Upper lobe of left lung (tissue), 6 donors: ENCODE measurements at regions not wholly inside any gene's neighbourhood (a gene's known extent, or its start where the extent isn't known, plus 50 kb on each side); places are given as distances from the start of the nearest gene placed in this dataset.

Experiments used
- ATAC-seq, 2 donors: fragments of 200-7000 bp; cut with Tn5 transposase; one replicate each; pipeline ENCODE4 v1.9.1; 2022; ENCODE audit warnings: mild to moderate bottlenecking in 2 of 2, moderate library complexity in 2 of 2; ENCODE audit not compliant: low FRiP score in 2 of 2
- DNase-seq, 2 donors: peaks; one replicate each; pipeline ENCODE4 v3.0.0-alpha.2; 2019 to 2020
- H3K27ac ChIP-seq, 4 donors: fragments of 200-600 bp; sonication (generic); one replicate each; pipeline ENCODE4 v1.5.1; 2016 to 2019
- H3K27me3 ChIP-seq, 4 donors: fragments of 200-600 bp; sonication (generic); one replicate each; pipeline ENCODE4 v1.5.1; 2017 to 2019
- H3K36me3 ChIP-seq, 4 donors: fragments of 200-600 bp; sonication (generic); one replicate each; pipeline ENCODE4 v1.5.1; 2016 to 2019
- H3K4me1 ChIP-seq, 4 donors: fragments of 200-600 bp; sonication (generic); one replicate each; pipeline ENCODE4 v1.5.1; 2018 to 2019
- H3K4me3 ChIP-seq, 4 donors: fragments of 200-600 bp; sonication (generic); one replicate each; pipeline ENCODE4 v1.5.1; 2017 to 2019; ENCODE audit warnings: mild to moderate bottlenecking in 2 of 4, moderate library complexity in 1 of 4
- H3K9me3 ChIP-seq, 4 donors: fragments of 200-600 bp; sonication (generic); one replicate each; pipeline ENCODE4 v1.5.1; 2018 to 2019
- EP300 ChIP-seq, 4 donors: sonication (generic); formaldehyde crosslinking; IDR thresholded peaks; one replicate each; pipeline ENCODE4 v1.5.1; 2017; ENCODE audit warnings: antibody characterized with exemption in 4 of 4, control low read depth in 2 of 4
- POLR2A ChIP-seq, 4 donors: fragments of 450-650 bp; IDR thresholded peaks; one replicate each; pipeline ENCODE4 v1.5.1; 2016 to 2017; ENCODE audit warnings: antibody characterized with exemption in 4 of 4, mild to moderate bottlenecking in 2 of 4
- POLR2AphosphoS5 ChIP-seq, 2 donors: sonication (generic); formaldehyde crosslinking; IDR thresholded peaks; one replicate each; pipeline ENCODE4 v1.5.1; 2017; ENCODE audit warnings: antibody characterized with exemption in 2 of 2
- WGBS, 2 donors: methylation state at CpG; one replicate each; pipeline ENCODE4 v1.1.5; 2017 to 2018; 5-methylcytosine and 5-hydroxymethylcytosine counted together
- TF ChIP-seq, protein P1 (sequence below), 6 experiments: fragments of 450-650 bp in 4 of 6; fragments of 200-600 bp in 2 of 6; sonication (generic) in 2 of 6; IDR thresholded peaks; one replicate each; pipeline ENCODE4 v1.5.1; 2016 to 2019; ENCODE audit warnings: antibody characterized with exemption in 6 of 6
- donor health status: DM: no; HTN: no; CAD: no; lungs with moderate emphysema.
- donor health status: DM: no; HTN: yes; CAD: no; lungs with severe emphysema.

DNA sequence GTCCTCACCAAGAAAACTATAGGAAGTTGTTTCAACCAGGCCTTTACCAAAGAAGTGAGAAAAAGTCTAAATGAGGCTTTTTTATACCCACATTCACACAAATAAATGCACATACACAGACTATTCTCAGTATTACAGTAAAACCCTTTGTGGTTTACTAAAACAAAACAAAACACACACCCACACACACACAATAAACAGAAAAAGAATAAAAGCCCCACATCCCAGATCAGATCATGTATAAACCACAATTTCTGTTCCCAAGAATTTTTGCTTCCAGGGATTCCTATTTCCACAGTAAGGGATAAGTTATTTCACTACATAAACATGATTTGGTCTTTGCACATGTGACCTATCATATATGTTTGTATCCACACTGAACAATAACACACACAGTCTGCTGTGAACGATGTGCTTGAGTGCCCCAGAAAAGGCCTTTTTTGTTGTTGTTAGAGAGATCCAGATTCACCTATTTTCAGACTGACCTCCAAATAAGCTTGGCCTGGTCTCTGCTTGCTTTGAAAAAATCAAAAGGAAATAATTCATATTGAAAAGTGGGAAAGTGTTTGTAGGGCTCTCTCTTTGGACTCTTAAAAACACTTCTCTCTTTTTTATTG is 283.4 kb upstream of the ATP11B start:
- Histone ChIP-seq H3K36me3 (no peaks in the 10 kb centered on the region), H3K27me3 (no peaks in the 10 kb centered on the region), H3K9me3 (no peaks in the 10 kb centered on the region), H3K4me1 (no peaks in the 10 kb centered on the region), H3K27ac (no peak overlapping the region), H3K4me3 (no peak overlapping the region)
- TF ChIP-seq POLR2A (IDR thresholded peaks at IDR 0.05): no peak
- TF ChIP-seq, protein P1, sequence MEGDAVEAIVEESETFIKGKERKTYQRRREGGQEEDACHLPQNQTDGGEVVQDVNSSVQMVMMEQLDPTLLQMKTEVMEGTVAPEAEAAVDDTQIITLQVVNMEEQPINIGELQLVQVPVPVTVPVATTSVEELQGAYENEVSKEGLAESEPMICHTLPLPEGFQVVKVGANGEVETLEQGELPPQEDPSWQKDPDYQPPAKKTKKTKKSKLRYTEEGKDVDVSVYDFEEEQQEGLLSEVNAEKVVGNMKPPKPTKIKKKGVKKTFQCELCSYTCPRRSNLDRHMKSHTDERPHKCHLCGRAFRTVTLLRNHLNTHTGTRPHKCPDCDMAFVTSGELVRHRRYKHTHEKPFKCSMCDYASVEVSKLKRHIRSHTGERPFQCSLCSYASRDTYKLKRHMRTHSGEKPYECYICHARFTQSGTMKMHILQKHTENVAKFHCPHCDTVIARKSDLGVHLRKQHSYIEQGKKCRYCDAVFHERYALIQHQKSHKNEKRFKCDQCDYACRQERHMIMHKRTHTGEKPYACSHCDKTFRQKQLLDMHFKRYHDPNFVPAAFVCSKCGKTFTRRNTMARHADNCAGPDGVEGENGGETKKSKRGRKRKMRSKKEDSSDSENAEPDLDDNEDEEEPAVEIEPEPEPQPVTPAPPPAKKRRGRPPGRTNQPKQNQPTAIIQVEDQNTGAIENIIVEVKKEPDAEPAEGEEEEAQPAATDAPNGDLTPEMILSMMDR (IDR thresholded peaks at IDR 0.05): no peak
- no peak for TF ChIP-seq EP300 (IDR thresholded peaks at IDR 0.05)
- TF ChIP-seq POLR2AphosphoS5 (IDR thresholded peaks at IDR 0.05): no peak
- whole genome bisulfite sequencing, 2 donors: 55 to 77% methylated on average over 1 of the region's 1 CpG
- DNase-seq (no peak), ATAC-seq (no peak)

DNA sequence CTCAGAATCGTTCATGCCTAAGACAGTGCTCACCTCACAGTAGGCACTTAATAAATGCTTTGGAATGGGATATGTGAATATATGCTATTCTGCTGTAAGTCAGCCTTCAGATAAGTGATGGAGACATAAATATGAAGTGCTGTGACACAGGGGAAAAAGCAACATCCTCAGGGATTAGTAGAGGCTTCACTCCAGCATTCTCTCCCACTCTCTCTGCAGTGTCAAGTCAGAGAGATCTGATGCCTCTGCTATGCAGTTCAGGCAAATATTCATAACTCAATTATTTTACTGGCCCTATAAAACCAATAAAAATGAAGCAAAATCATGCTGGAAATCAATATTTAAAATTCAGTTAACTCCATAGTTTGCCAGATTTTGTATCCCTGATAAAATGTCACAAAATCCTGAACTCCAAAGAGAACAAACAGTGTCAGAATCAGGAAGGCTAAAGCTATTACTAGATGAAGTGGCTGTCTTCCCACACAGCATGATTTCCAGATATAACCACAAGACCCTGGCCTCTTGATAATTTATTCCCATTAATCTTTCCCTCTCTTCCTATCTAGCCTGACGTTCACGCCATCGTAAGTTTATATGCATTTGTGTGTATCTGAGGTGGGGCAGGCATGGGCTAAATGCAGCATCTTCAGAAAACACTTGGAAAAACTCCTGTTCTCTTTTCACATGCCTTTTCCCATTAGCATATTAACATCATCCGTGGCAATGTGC is 278.9 kb upstream of the ATP11B start:
- Histone ChIP-seq H3K4me1 (no peaks in the 10 kb centered on the region), H3K9me3 (no peaks in the 10 kb centered on the region), H3K27ac (no peak overlapping the region), H3K36me3 (no peaks in the 10 kb centered on the region), H3K27me3 (no peaks in the 10 kb centered on the region), H3K4me3 (no peak overlapping the region)
- WGBS, 2 donors: 78 to 81% methylated on average over 5 of the region's 5 CpGs
- no peak for DNase-seq
- TF ChIP-seq, protein P1 (IDR thresholded peaks at IDR 0.05): no peak
- no peak for ATAC-seq

DNA sequence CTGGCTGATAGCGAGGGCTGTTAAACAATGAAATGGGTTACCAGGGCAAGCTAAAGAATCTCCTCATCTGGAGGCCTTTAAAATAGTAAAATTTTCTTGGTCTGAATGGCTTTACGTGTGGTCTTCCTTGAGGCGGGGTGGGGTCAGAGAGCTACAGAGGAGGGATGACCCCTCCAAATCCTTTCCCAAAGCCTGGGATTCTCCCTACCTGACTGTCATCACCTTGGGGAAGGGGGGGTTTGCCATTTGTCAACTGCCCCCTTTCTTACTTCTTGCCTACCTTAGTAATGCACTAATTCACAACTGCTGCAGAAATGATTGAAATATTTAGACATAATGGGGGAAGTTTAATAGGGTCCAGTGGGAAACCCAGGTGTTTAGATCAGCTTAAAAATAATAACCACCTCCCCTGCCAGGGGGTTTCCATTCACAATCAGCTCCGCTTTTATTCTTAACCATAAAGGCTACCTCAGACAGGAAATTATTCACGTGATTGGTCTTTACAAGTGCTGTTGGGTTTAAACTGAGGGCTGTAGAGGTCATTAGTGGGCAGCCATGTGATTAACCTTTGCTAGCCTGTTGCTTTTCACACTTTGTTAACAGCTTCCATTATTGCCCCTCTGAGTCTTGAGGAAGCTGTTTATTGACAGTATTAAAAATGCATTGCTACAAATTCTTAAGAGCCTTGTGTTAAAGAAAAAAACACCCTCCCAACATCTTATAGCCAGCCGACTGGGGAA is 276.5 kb upstream of the ATP11B start:
- TF ChIP-seq, protein P1 (IDR thresholded peaks at IDR 0.05): no peak
- TF ChIP-seq EP300 (IDR thresholded peaks at IDR 0.05): no peak
- TF ChIP-seq POLR2AphosphoS5 (IDR thresholded peaks at IDR 0.05): no peak
- no peak for TF ChIP-seq POLR2A (IDR thresholded peaks at IDR 0.05)
- no peak overlapping the region for H3K4me3 ChIP-seq
- H3K36me3 ChIP-seq: no peaks in the 10 kb centered on the region
- H3K9me3 ChIP-seq: no peaks in the 10 kb centered on the region
- no peaks in the 10 kb centered on the region for H3K27me3 ChIP-seq
- no peak overlapping the region for H3K27ac ChIP-seq
- H3K4me1 ChIP-seq: no peaks in the 10 kb centered on the region
- ATAC-seq: no peak
- WGBS, 2 donors: 68 to 86% methylated on average over 6 of the region's 6 CpGs
- DNase-seq: no peak

DNA sequence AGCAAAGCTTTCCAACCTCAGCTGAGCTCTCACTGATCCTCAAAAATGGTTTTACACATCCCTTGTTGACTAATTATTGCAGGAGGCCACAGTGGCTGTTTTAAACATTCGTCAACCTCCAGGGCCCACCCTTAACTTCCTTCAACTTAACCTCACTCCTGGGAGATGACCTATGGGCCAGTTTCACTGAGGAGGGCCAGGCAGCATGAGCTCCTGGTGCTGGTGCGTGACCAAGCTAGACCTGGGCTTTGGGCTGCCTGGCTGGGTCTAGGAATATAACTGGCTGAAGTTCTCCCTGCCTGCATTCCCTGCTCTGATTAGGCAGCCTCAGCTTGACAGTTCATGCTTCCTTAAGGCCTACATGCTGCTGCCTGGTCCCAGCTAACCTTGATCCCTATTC is 273.7 kb upstream of the ATP11B start:
- Histone ChIP-seq H3K9me3 (no peaks in the 10 kb centered on the region), H3K27ac (no peak overlapping the region), H3K4me3 (no peak overlapping the region), H3K36me3 (no peaks in the 10 kb centered on the region), H3K4me1 (no peaks in the 10 kb centered on the region), H3K27me3 (no peaks in the 10 kb centered on the region)
- TF ChIP-seq POLR2AphosphoS5 (IDR thresholded peaks at IDR 0.05): no peak
- TF ChIP-seq, protein P1 (IDR thresholded peaks at IDR 0.05): no peak
- TF ChIP-seq EP300 (IDR thresholded peaks at IDR 0.05): no peak
- TF ChIP-seq POLR2A (IDR thresholded peaks at IDR 0.05): no peak
- DNase-seq (no peak), ATAC-seq (no peak)
- WGBS, 2 donors: 87 to 94% methylated on average over 2 of the region's 2 CpGs
